Lower leg skin (tissue), 4 donors: ENCODE measurements at regions not wholly inside any gene's neighbourhood (a gene's known extent, or its start where the extent isn't known, plus 50 kb on each side); places are given as distances from the start of the nearest gene placed in this dataset.
A peak's percentile ranks its signal among the peaks of the same experiment; 100 is the strongest.

Experiments used
- DNase-seq, 2 donors: peaks; one replicate each; pipeline ENCODE4 v3.0.0-alpha.2; 2019; ENCODE audit warnings: low spot score in 2 of 2
- H3K4me3 ChIP-seq: fragments of 200-600 bp; sonication (generic); 2 replicates; pipeline ENCODE4 v1.5.1; 2017; ENCODE audit warnings: mild to moderate bottlenecking, low read depth; ENCODE audit not compliant: poor library complexity, severe bottlenecking
- POLR2A ChIP-seq, 2 donors: fragments of 450-650 bp; IDR thresholded peaks; one replicate each; pipeline ENCODE4 v1.6.1; 2016 to 2017; ENCODE audit warnings: antibody characterized with exemption in 2 of 2, mild to moderate bottlenecking in 1 of 2, moderate library complexity in 1 of 2
- WGBS, 2 donors: methylation state at CpG; one replicate each; pipeline ENCODE4 v1.1.5; 2018; 5-methylcytosine and 5-hydroxymethylcytosine counted together
- intact Hi-C: fragments of 100-400 bp; cut with DNase I; formaldehyde crosslinking; loops from one replicate; pipeline ENCODE4 v1.15.0; 2023; ENCODE audit warnings: low total_unique reads
- TF ChIP-seq, protein P1 (sequence below), 3 donors: fragments of 450-650 bp; IDR thresholded peaks; one replicate each; pipeline ENCODE4 v1.5.1; 2016; ENCODE audit warnings: antibody characterized with exemption in 3 of 3, mild to moderate bottlenecking in 3 of 3, moderate library complexity in 2 of 3

DNA sequence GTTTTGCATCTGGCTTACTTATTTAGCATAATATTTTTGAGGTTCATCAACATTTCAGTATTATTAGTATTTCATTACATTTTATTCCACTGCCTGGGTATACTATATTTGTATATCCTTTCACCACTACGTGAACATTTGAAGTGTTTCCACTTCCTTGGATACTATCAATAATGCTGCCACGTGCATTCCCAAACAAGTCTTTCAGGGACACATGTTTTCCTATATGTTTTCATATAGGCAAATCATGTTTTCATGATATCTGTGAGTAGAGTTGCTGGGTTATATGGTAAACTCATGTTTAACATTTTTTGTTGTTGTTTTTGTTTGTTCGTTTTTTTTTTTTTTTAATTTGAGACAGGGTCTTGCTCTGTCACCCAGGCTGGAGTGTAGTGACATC, 380.1 kb downstream of the OMA1 start:
- WGBS, 2 donors, result 84 to 87% methylated on average over 3 of the region's 3 CpGs
- TF ChIP-seq POLR2A (IDR thresholded peaks at IDR 0.05), result no peak
- TF ChIP-seq, protein P1, sequence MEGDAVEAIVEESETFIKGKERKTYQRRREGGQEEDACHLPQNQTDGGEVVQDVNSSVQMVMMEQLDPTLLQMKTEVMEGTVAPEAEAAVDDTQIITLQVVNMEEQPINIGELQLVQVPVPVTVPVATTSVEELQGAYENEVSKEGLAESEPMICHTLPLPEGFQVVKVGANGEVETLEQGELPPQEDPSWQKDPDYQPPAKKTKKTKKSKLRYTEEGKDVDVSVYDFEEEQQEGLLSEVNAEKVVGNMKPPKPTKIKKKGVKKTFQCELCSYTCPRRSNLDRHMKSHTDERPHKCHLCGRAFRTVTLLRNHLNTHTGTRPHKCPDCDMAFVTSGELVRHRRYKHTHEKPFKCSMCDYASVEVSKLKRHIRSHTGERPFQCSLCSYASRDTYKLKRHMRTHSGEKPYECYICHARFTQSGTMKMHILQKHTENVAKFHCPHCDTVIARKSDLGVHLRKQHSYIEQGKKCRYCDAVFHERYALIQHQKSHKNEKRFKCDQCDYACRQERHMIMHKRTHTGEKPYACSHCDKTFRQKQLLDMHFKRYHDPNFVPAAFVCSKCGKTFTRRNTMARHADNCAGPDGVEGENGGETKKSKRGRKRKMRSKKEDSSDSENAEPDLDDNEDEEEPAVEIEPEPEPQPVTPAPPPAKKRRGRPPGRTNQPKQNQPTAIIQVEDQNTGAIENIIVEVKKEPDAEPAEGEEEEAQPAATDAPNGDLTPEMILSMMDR (IDR thresholded peaks at IDR 0.05), result no peak
- intact Hi-C loops, result no loop called here
- no peak overlapping the region for H3K4me3 ChIP-seq
- no peak for DNase-seq

DNA sequence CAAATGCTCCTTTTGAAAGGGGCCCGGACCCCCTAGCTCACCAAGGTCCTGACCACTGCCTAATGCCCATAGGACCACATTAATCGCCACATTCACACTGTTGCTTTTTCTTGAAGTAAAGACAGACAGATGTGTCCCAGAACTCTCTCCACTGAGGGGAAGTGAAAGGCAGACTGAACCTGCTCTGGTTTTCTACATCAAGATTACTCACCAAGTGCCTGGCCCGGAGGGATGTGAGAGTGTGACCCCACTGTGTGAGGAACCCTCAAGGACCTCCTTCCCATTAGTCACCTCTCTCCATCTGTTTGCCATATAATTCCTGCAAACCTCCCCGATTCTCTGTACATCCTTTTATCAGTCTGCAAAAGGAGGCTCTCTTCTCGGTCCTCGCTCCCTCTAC, 381.5 kb downstream of the OMA1 start:
- no peak for TF ChIP-seq POLR2A (IDR thresholded peaks at IDR 0.05)
- TF ChIP-seq, protein P1 (IDR thresholded peaks at IDR 0.05), result no peak
- DNase-seq, result no peak
- intact Hi-C loops, result no loop called here
- no peak overlapping the region for H3K4me3 ChIP-seq
- 84 to 92% methylated on average over 6 of the region's 6 CpGs for WGBS, 2 donors

DNA sequence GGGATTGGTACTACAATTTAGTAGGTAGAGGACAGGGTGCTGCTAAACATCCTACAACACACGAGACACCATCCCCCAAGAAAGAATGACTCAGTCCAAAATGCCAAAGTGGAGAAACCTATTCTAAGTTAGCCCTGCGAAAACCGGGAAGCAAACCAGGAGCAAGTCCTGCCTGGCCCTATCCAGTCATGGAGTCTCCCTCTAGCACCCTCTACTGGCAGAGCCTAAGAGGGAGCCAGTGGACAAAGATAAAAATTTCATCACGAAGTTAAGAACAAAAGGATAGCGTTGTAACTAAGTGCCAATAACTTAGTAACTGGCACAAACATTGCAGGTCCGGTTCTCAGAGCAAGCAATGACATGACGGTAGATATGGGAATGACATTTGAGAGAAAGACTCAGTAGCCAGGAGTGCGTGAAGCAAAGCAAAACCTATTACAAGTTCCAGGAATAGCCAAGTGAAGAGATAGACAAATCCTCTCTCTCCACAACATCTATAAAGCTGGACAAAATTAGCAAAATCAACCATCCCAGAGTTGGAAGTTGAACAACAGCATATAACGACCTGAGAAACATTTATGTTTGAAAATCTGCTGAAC, 383.5 kb downstream of the OMA1 start:
- TF ChIP-seq, protein P1 (IDR thresholded peaks at IDR 0.05), result no peak
- TF ChIP-seq POLR2A (IDR thresholded peaks at IDR 0.05), result no peak
- no peak overlapping the region for H3K4me3 ChIP-seq
- DNase-seq, result peak in 1 of 2 donors; percentile 30
- intact Hi-C loops, result no loop called here
- 13 to 24% methylated on average over 9 of the region's 9 CpGs for WGBS, 2 donors

DNA sequence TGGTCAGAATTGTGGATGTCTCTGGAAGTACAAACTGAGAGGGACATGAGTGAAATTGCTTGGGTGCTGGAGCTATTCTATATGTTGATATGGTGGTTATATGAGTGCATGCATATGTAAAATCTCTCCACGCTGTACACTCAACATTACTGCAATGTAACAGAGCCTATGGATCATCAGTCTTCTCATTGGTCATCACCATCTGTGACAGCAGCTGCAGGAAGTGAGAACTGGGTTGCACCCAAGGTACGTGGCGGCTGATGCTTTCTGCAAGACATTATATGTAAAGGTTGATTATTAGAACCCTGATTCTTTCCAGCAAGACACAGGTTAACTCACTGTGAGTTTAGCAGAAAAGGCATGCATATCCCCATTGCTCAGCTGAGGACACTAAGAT, 387.1 kb downstream of the OMA1 start:
- no peak for DNase-seq
- TF ChIP-seq, protein P1 (IDR thresholded peaks at IDR 0.05), result no peak
- no peak for TF ChIP-seq POLR2A (IDR thresholded peaks at IDR 0.05)
- WGBS, 2 donors, result 89 to 96% methylated on average over 3 of the region's 3 CpGs
- H3K4me3 ChIP-seq, result no peak overlapping the region
- intact Hi-C loops, result no loop called here

DNA sequence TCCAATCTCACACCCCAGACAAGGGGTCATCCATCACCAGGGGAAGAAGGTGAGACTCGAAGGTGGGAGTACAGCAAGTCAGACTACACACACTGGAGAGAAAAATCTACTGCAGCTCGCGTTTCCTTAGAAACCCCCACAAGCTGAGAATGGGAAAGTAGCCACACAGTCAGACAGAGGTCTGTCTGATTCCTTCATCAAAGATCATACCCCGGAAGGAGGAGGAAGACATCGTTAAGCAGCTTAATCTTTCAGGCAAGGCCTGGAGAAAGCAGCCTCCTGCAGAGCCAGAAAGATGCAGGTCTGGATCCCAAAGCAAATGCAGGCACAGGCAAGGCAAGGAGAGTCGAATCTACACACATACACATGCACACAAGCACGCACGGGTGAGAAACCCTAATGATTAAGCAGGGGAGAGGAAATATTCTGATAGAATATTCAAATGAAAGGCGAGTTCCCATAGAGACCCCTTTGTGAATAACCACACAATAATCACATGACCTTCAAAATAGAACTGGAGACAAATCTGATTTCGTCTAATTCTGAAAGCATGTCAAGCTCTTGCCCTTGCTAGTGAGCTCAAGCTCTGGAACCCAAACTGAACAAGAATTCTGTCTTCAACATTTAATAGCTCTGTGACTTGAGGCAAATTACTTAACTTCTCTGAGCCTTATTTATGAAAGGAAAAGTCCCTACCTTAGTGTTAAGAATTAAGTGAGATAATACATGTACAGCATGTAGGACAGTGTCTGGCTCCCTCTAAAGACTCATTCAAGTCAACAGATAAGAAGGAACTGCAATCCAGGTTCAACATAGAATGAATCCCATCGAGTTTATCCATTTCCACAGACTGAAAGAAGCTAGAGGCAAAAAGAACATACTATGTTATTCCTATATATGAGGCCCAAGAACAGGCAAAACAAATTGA, 387.8 kb downstream of the OMA1 start:
- WGBS, 2 donors, result 69 to 73% methylated on average over 11 of the region's 11 CpGs
- no peak for TF ChIP-seq POLR2A (IDR thresholded peaks at IDR 0.05)
- TF ChIP-seq, protein P1 (IDR thresholded peaks at IDR 0.05), result no peak
- no peak overlapping the region for H3K4me3 ChIP-seq
- DNase-seq, result no peak
- intact Hi-C loops, result no loop called here
